Mesodermal cell (in vitro differentiated cells): ENCODE measurements at regions not wholly inside any gene's neighbourhood (a gene's known extent, or its start where the extent isn't known, plus 50 kb on each side); places are given as distances from the start of the nearest gene placed in this dataset.
"Not testable (repeated sequence)": the region's sequence is repeated elsewhere in the genome, so short reads cannot be mapped to it uniquely, and the experiment has no call there.

ENCODE experiments used
- H3K27ac ChIP-seq: 2 replicates; pipeline ENCODE4 v1.7.0; 2013; ENCODE audit warnings: mild to moderate bottlenecking, low read depth, low read length, moderate library complexity; ENCODE audit not compliant: severe bottlenecking
- H3K36me3 ChIP-seq: 2 replicates; pipeline ENCODE4 v1.7.1; 2013; ENCODE audit warnings: mild to moderate bottlenecking, low read length, moderate library complexity; ENCODE audit not compliant: control insufficient read depth, insufficient read depth
- H3K4me1 ChIP-seq: one replicate; pipeline ENCODE4 v1.7.1; 2013; ENCODE audit warnings: mild to moderate bottlenecking, low read length; ENCODE audit not compliant: insufficient read depth, control insufficient read depth, poor library complexity, severe bottlenecking
- H3K4me3 ChIP-seq: 2 replicates; pipeline ENCODE4 v1.7.0; 2013; ENCODE audit warnings: low read length, control low read depth, mild to moderate bottlenecking; ENCODE audit not compliant: insufficient read depth, poor library complexity, severe bottlenecking; ENCODE audit errors: extremely low read depth
- H3K9me3 ChIP-seq: 2 replicates; pipeline ENCODE4 v1.7.1; 2013; ENCODE audit warnings: mild to moderate bottlenecking, low read length, moderate library complexity; ENCODE audit not compliant: control insufficient read depth
- WGBS, 2 experiments: methylation state at CpG; one replicate each; pipeline ENCODE4 v1.1.5; 2013; ENCODE audit warnings: missing lambda C conversion rate in 2 of 2; ENCODE audit not compliant: insufficient coverage in 2 of 2; 5-methylcytosine and 5-hydroxymethylcytosine counted together

- Histone ChIP-seq H3K27ac (no peak overlapping the region), H3K36me3 (no peaks in the 10 kb centered on the region), H3K4me3 (no peak overlapping the region), H3K4me1 (peaks cover 4% of the 10 kb centered on the region), H3K9me3 (no peaks in the 10 kb centered on the region)
- whole genome bisulfite sequencing, 2 experiments: no CpG with 5 or more reads among the region's 2 CpGs
Measured at GRCh38 chr17:13154398-13154797, 136.6 kb upstream of the ELAC2 start.

- H3K36me3 ChIP-seq: no peaks in the 10 kb centered on the region
- H3K4me1 ChIP-seq: no peaks in the 10 kb centered on the region
- no peaks in the 10 kb centered on the region for H3K9me3 ChIP-seq
- 40% methylated on average over 1 of the region's 1 CpG; no CpG with 5 or more reads in 1 of the 2 experiments for WGBS, 2 experiments
- no peak overlapping the region for H3K27ac ChIP-seq
- no peak overlapping the region for H3K4me3 ChIP-seq
Measured at GRCh38 chr17:13153036-13153435, 135.2 kb upstream of the ELAC2 start.

- H3K9me3 ChIP-seq: no peaks in the 10 kb centered on the region
- H3K27ac ChIP-seq: no peak overlapping the region
- H3K4me1 ChIP-seq: no peaks in the 10 kb centered on the region
- H3K36me3 ChIP-seq: no peaks in the 10 kb centered on the region
- no peak overlapping the region for H3K4me3 ChIP-seq
- 71% methylated on average over 3 of the region's 3 CpGs; no CpG with 5 or more reads in 1 of the 2 experiments for WGBS, 2 experiments
Measured at GRCh38 chr17:13152501-13152900, 134.7 kb upstream of the ELAC2 start.

GRCh38 chr17:13150738-13151137 lies 132.9 kb upstream of the ELAC2 start:
- H3K9me3 ChIP-seq, H3K36me3 ChIP-seq, H3K4me3 ChIP-seq, H3K4me1 ChIP-seq, H3K27ac ChIP-seq: not testable (repeated sequence)
- WGBS, 2 experiments: 80 to 95% methylated on average over 1 to 6 of the region's 6 CpGs

GRCh38 chr17:13143001-13143400 lies 125.2 kb upstream of the ELAC2 start:
- Histone ChIP-seq H3K4me1 (no peaks in the 10 kb centered on the region), H3K36me3 (no peaks in the 10 kb centered on the region)
- 86 to 100% methylated on average over 1 of the region's 1 CpG for WGBS, 2 experiments

GRCh38 chr17:13140750-13141149 lies 122.9 kb upstream of the ELAC2 start:
- Histone ChIP-seq H3K9me3 (peaks cover 6% of the 10 kb centered on the region), H3K36me3 (no peaks in the 10 kb centered on the region), H3K4me3 (no peak overlapping the region), H3K27ac (no peak overlapping the region), H3K4me1 (no peaks in the 10 kb centered on the region)
- WGBS, 2 experiments: 0% methylated on average over 2 of the region's 2 CpGs; no CpG with 5 or more reads in 1 of the 2 experiments

More at GRCh38 chr17:13143001-13143400, 125.2 kb upstream of the ELAC2 start:
- peaks cover 6% of the 10 kb centered on the region for H3K9me3 ChIP-seq
- no peak overlapping the region for H3K4me3 ChIP-seq
- no peak overlapping the region for H3K27ac ChIP-seq

- Histone ChIP-seq H3K27ac (no peak overlapping the region), H3K36me3 (no peaks in the 10 kb centered on the region), H3K9me3 (peaks cover 6% of the 10 kb centered on the region), H3K4me1 (no peaks in the 10 kb centered on the region), H3K4me3 (no peak overlapping the region)
- WGBS, 2 experiments: 33 to 62% methylated on average over 4 of the region's 5 CpGs
Measured at GRCh38 chr17:13135506-13135905, 117.7 kb upstream of the ELAC2 start.

GRCh38 chr17:13134076-13134475 lies 116.2 kb upstream of the ELAC2 start:
- no peak overlapping the region for H3K27ac ChIP-seq
- no peaks in the 10 kb centered on the region for H3K4me1 ChIP-seq
- peaks cover 6% of the 10 kb centered on the region for H3K9me3 ChIP-seq
- no peaks in the 10 kb centered on the region for H3K36me3 ChIP-seq
- H3K4me3 ChIP-seq: no peak overlapping the region
- WGBS, 2 experiments: 33% methylated on average over 1 of the region's 1 CpG; no CpG with 5 or more reads in 1 of the 2 experiments

- H3K27ac ChIP-seq: no peak overlapping the region
- WGBS, 2 experiments: 79 to 92% methylated on average over 2 to 3 of the region's 5 CpGs
- H3K4me3 ChIP-seq: no peak overlapping the region
Measured at GRCh38 chr17:13131225-13131624, 113.4 kb upstream of the ELAC2 start.

GRCh38 chr17:13129356-13129755 lies 111.5 kb upstream of the ELAC2 start:
- H3K27ac ChIP-seq: no peak overlapping the region
- no peaks in the 10 kb centered on the region for H3K9me3 ChIP-seq
- no peaks in the 10 kb centered on the region for H3K4me1 ChIP-seq
- H3K36me3 ChIP-seq: no peaks in the 10 kb centered on the region
- H3K4me3 ChIP-seq: no peak overlapping the region
- WGBS, 2 experiments: 64 to 100% methylated on average over 1 to 2 of the region's 2 CpGs

More at GRCh38 chr17:13131225-13131624, 113.4 kb upstream of the ELAC2 start:
- H3K4me1 ChIP-seq: no peaks in the 10 kb centered on the region
- H3K9me3 ChIP-seq: no peaks in the 10 kb centered on the region
- H3K36me3 ChIP-seq: no peaks in the 10 kb centered on the region

GRCh38 chr17:13128676-13129075 lies 110.8 kb upstream of the ELAC2 start:
- H3K4me1 ChIP-seq: no peaks in the 10 kb centered on the region
- no peaks in the 10 kb centered on the region for H3K36me3 ChIP-seq
- H3K9me3 ChIP-seq: no peaks in the 10 kb centered on the region
- no peak overlapping the region for H3K4me3 ChIP-seq
- no peak overlapping the region for H3K27ac ChIP-seq
- no CpG with 5 or more reads among the region's 1 CpG for WGBS, 2 experiments
